ENCODE measurements at regions not wholly inside any gene's neighbourhood (a gene's known extent, or its start where the extent isn't known, plus 50 kb on each side); places are given as distances from the start of the nearest gene placed in this dataset.

- TF ChIP-seq CTCF (IDR thresholded peaks at IDR 0.05) (no peak), POLR2AphosphoS5 (IDR thresholded peaks at IDR 0.05) (no peak)
Observed at GRCh38 chr18:24910221-24910620, 441.7 kb downstream of the ZNF521 start.
